Vagina (tissue), 2 donors: ENCODE measurements at regions not wholly inside any gene's neighbourhood (a gene's known extent, or its start where the extent isn't known, plus 50 kb on each side); places are given as distances from the start of the nearest gene placed in this dataset.

Source experiments
- DNase-seq, 2 donors: peaks; one replicate each; pipeline ENCODE4 v3.0.0-alpha.2; 2017; ENCODE audit errors: extremely low spot score in 2 of 2
- H3K27ac ChIP-seq: fragments of 200-600 bp; sonication (generic); one replicate; pipeline ENCODE4 v1.5.1; 2019
- H3K27me3 ChIP-seq: fragments of 200-600 bp; sonication (generic); one replicate; pipeline ENCODE4 v1.5.1; 2019
- H3K36me3 ChIP-seq, 2 donors: fragments of 200-600 bp; sonication (generic); one replicate each; pipeline ENCODE4 v1.5.1; 2017 to 2019
- H3K4me1 ChIP-seq: fragments of 200-600 bp; sonication (generic); one replicate; pipeline ENCODE4 v1.5.1; 2019
- H3K4me3 ChIP-seq, 2 donors: fragments of 200-600 bp; sonication (generic); 1 replicate in 1 of 2; 2 replicates in 1 of 2; pipeline ENCODE4 v1.5.1; 2016 to 2019
- H3K9me3 ChIP-seq: fragments of 200-600 bp; sonication (generic); one replicate; pipeline ENCODE4 v1.5.1; 2019
- POLR2A ChIP-seq, 2 donors: fragments of 450-650 bp; IDR thresholded peaks; one replicate each; pipeline ENCODE4 v1.6.1; 2017; ENCODE audit warnings: antibody characterized with exemption in 2 of 2, mild to moderate bottlenecking in 2 of 2, moderate library complexity in 2 of 2
- POLR2AphosphoS5 ChIP-seq, 2 donors: sonication (generic); formaldehyde crosslinking; IDR thresholded peaks; one replicate each; pipeline ENCODE4 v1.9.0; 2017; ENCODE audit warnings: antibody characterized with exemption in 2 of 2, mild to moderate bottlenecking in 2 of 2, low read depth in 1 of 2; ENCODE audit not compliant: insufficient read depth in 1 of 2
- intact Hi-C: fragments of 100-400 bp; cut with DNase I; formaldehyde crosslinking; loops from one replicate; pipeline ENCODE4 v1.15.1; 2023
- TF ChIP-seq, protein P1 (sequence below), 3 experiments: fragments of 450-650 bp in 2 of 3; fragments of 200-600 bp in 1 of 3; sonication (generic) in 1 of 3; IDR thresholded peaks; one replicate each; pipeline ENCODE4 v1.5.1; 2017 to 2019; ENCODE audit warnings: antibody characterized with exemption in 3 of 3, mild to moderate bottlenecking in 2 of 3, moderate library complexity in 2 of 3

DNA sequence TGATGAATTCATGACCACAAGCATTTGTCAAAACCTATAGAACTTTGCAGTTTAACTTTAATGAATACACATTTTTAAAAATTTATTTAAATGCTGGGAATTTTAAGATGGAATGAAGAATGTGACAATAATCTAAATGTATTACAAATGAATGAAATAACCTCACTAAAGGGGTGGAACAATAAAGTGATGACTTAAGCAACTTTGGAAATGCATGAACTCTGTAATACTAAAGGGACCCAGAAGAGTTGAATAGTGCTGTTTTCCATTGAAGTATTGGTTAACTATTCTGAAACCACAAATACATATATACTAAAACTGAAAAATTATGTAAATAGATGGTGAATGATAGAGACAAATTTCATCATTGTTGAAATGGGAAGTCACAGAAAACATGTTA lies 1395.1 kb downstream of the NCAM2 start:
- no peak overlapping the region for H3K27ac ChIP-seq
- H3K36me3 ChIP-seq = no peaks in the 10 kb centered on the region
- DNase-seq = no peak
- no peaks in the 10 kb centered on the region for H3K27me3 ChIP-seq
- H3K9me3 ChIP-seq = no peaks in the 10 kb centered on the region
- TF ChIP-seq, protein P1, sequence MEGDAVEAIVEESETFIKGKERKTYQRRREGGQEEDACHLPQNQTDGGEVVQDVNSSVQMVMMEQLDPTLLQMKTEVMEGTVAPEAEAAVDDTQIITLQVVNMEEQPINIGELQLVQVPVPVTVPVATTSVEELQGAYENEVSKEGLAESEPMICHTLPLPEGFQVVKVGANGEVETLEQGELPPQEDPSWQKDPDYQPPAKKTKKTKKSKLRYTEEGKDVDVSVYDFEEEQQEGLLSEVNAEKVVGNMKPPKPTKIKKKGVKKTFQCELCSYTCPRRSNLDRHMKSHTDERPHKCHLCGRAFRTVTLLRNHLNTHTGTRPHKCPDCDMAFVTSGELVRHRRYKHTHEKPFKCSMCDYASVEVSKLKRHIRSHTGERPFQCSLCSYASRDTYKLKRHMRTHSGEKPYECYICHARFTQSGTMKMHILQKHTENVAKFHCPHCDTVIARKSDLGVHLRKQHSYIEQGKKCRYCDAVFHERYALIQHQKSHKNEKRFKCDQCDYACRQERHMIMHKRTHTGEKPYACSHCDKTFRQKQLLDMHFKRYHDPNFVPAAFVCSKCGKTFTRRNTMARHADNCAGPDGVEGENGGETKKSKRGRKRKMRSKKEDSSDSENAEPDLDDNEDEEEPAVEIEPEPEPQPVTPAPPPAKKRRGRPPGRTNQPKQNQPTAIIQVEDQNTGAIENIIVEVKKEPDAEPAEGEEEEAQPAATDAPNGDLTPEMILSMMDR (IDR thresholded peaks at IDR 0.05) = no peak
- no peak for TF ChIP-seq POLR2AphosphoS5 (IDR thresholded peaks at IDR 0.05; ENCODE audit: insufficient read depth in 1 of 2, low read depth in 1 of 2)
- no peak for TF ChIP-seq POLR2A (IDR thresholded peaks at IDR 0.05)
- no peak overlapping the region for H3K4me3 ChIP-seq
- H3K4me1 ChIP-seq = no peaks in the 10 kb centered on the region
- intact Hi-C loops = no loop called here

DNA sequence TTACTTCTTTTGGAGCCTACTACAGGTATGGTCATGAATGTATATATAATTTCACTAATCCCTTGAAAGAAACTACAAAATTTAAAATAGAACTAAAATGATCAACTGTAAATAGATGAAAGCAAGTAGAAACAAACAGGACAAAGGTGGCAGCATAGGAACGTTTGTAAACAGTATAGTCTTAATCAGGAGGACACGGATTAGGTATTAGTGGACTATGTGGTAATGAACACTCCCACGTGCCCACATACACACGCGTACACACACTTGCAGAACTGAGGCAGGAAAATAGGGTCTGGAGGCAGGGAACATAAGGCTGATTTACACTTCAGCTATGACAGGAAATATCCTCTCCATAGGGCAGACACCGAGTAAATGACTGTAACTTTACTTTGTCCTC lies 1397.8 kb downstream of the NCAM2 start:
- Histone ChIP-seq H3K4me3 (no peak overlapping the region), H3K27me3 (no peaks in the 10 kb centered on the region), H3K9me3 (no peaks in the 10 kb centered on the region), H3K36me3 (no peaks in the 10 kb centered on the region), H3K27ac (no peak overlapping the region), H3K4me1 (no peaks in the 10 kb centered on the region)
- DNase-seq = no peak
- no peak for TF ChIP-seq POLR2A (IDR thresholded peaks at IDR 0.05)
- no peak for TF ChIP-seq POLR2AphosphoS5 (IDR thresholded peaks at IDR 0.05; ENCODE audit: insufficient read depth in 1 of 2, low read depth in 1 of 2)
- TF ChIP-seq, protein P1 (IDR thresholded peaks at IDR 0.05) = no peak
- intact Hi-C loops = no loop called here

GRCh38 chr21:22399681-22400514 lies 1401.7 kb downstream of the NCAM2 start:
- intact Hi-C loops = no loop called here

GRCh38 chr21:22409571-22409970 lies 1411.4 kb downstream of the NCAM2 start:
- no peaks in the 10 kb centered on the region for H3K27me3 ChIP-seq
- no peaks in the 10 kb centered on the region for H3K4me1 ChIP-seq
- no peak overlapping the region for H3K4me3 ChIP-seq
- H3K9me3 ChIP-seq = no peaks in the 10 kb centered on the region
- H3K27ac ChIP-seq = no peak overlapping the region
- no peak for TF ChIP-seq POLR2A (IDR thresholded peaks at IDR 0.05)
- TF ChIP-seq, protein P1 (IDR thresholded peaks at IDR 0.05) = no peak
- no peak for TF ChIP-seq POLR2AphosphoS5 (IDR thresholded peaks at IDR 0.05; ENCODE audit: insufficient read depth in 1 of 2, low read depth in 1 of 2)
- no peaks in the 10 kb centered on the region for H3K36me3 ChIP-seq
- DNase-seq = no peak
- intact Hi-C loops = no loop called here

More at GRCh38 chr21:22399681-22400514, 1401.7 kb downstream of the NCAM2 start:
- Histone ChIP-seq H3K27me3 (no peaks in the 10 kb centered on the region), H3K4me1 (no peaks in the 10 kb centered on the region), H3K27ac (no peak overlapping the region), H3K9me3 (no peaks in the 10 kb centered on the region), H3K4me3 (no peak overlapping the region), H3K36me3 (no peaks in the 10 kb centered on the region)
- DNase-seq = no peak
- TF ChIP-seq POLR2AphosphoS5 (IDR thresholded peaks at IDR 0.05; ENCODE audit: insufficient read depth in 1 of 2, low read depth in 1 of 2) (no peak), POLR2A (IDR thresholded peaks at IDR 0.05) (no peak)
- TF ChIP-seq, protein P1 (IDR thresholded peaks at IDR 0.05) = no peak

GRCh38 chr21:22416555-22416954 lies 1418.3 kb downstream of the NCAM2 start:
- no peaks in the 10 kb centered on the region for H3K36me3 ChIP-seq
- H3K4me1 ChIP-seq = no peaks in the 10 kb centered on the region
- intact Hi-C loops = no loop called here
- no peaks in the 10 kb centered on the region for H3K9me3 ChIP-seq
- no peak overlapping the region for H3K4me3 ChIP-seq
- no peak overlapping the region for H3K27ac ChIP-seq
- no peak for DNase-seq
- no peak for TF ChIP-seq POLR2A (IDR thresholded peaks at IDR 0.05)
- TF ChIP-seq, protein P1 (IDR thresholded peaks at IDR 0.05) = no peak
- no peaks in the 10 kb centered on the region for H3K27me3 ChIP-seq
